CD1c-positive myeloid dendritic cell (primary cell): ENCODE measurements at regions not wholly inside any gene's neighbourhood (a gene's known extent, or its start where the extent isn't known, plus 50 kb on each side); places are given as distances from the start of the nearest gene placed in this dataset.
"Not testable (repeated sequence)": the region's sequence is repeated elsewhere in the genome, so short reads cannot be mapped to it uniquely, and the experiment has no call there.

Experiments
- DNase-seq: peaks from one replicate; pipeline ENCODE4 v3.0.0-alpha.2; 2016; ENCODE audit errors: extremely low spot score

DNA sequence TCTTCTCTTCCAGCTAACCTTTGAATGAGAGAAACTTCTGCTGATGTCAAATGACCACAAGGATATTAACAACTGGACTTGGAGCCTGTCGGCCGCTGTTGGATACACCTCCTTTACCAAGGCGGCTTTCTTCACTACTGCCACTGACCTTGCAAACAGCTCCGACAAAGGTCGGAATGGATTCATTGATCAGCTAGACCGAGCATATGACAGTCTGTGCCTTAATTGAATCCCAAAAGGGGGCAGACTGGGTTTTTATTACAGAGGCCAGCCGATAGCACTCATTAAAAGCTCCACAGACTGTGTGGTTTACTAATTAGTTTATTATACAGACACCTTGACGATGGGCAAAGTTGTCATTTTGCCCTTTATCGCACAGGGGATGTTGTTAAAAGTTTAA, 394.5 kb downstream of the RERGL start:
- no peak for DNase-seq

DNA sequence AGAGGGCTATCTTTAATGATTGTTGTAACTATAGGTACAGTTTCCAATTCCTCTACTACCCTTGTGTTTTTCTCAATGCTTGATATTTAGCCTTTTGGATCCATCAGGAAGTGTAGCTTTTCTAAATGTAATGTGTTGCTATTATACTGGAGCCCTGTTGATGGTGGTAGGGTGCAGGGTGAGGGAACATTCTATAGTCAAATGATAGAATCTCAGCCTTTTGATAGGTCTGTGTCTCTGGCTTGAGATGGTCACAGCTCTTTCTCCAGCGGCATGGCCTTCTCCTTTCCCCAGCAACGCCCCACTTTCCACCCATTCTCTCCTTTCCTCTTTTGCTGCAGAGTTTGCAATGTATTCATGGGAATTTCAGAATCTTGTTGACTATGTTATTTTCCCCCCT, 398.6 kb downstream of the RERGL start:
- DNase-seq = no peak

DNA sequence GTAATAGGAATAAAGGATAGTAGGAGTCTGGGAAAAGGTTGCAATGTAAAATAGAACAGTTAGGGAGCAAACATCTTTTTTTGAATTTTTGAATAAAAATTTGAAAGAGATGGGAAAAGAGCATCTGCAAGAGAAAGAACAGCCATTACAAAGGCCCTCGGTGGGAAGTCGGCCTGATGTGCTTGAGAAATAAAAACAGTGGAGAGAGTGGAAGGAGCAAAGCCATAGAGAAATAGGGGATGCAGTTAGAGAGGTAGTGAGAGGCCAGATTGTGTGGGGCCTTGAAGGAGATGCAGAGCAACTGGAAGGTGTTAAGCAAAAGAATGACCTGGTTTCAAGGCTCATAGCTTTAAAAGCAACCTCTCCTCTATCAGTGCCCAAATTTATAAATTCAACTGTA, 409.8 kb downstream of the RERGL start:
- DNase-seq = no peak

DNA sequence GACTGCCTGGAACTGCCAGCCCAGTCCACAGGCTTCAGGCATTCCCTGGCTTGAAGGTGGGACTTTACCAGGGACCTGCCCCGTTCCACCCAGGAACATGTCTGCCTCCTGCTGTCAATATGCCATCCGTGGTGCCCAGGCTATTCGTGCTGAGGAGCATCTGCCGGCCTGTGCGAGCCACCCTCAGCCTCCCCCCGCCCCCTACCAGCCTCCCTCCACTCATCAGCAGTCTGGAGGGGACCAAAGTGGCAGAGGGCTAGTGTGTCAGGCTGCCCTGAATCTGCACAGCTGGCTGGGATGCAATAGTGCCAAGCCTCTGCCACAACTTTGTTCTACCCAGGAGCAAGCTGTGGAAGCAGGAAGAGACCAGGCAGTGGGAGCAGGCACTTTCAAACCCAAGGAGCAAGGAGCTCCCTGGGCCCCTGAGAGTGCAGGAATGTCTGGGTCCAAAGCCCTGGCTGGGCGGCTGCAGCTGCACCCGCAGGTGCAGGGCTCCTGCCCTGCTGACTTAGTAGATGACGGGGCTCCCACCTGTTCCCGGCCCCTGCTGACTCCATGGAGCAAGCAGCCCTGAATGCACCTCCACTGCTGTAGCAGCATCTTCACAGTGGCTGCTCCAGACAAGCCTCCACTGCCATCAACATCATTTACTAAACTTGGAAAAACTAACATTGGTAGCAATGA, 423.2 kb downstream of the RERGL start:
- DNase-seq = no peak

DNA sequence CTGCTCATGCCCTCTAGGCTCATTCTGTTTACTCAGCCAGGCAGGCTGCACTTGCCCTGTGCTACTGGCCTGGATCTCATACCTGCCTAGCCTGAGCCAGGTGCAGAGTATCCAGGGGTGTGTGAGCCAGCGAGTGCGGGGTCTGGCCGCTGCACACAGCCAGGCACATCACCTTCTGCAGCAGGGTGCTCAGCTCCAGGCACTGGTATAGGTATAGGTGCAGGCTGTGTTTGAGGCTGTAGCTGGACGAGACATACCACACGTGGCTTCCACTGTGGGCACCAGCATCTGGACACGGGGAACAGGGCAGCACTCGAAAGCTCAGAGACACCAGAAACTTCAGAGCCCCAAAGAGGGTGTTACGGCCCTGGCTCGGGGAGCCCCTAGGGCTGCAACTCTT, 424.2 kb downstream of the RERGL start:
- no peak for DNase-seq

DNA sequence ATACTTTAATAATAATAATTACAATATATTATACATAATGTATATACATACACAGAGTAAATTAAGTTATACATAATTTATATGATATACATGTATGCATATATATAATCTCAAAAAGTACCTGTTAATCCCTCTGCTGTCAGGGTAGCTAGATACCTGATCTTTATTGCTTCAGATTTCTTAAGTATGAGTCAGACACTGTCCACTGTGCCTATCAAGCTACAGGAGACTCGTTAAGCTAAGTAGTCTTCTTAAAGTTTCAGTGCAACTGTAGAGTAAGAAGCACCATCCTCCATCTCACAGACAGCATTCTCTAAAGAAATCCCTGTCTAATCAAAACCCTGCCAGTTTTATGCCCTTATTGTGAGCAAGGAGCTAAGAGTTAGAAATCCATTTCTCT, 428.7 kb downstream of the RERGL start:
- no peak for DNase-seq

DNA sequence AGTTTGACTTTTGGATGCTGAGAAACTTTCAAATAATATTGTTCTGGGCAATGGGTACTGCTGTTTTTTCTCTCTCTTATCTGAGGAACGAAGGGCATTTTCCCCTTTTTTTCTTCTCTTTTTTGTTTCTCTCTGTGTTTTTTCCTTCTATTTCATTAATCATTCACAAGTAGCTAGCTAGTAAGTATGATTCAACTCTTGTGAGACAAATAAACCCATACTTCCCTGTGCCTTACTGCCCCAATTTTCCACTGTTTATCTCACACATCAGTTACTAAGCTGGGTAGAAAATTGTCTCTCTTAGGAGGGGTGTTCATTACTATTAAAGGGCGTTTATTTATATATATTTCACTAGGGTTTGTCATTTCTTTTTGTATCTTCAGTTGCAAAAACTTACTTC, 437.6 kb downstream of the RERGL start:
- no peak for DNase-seq

DNA sequence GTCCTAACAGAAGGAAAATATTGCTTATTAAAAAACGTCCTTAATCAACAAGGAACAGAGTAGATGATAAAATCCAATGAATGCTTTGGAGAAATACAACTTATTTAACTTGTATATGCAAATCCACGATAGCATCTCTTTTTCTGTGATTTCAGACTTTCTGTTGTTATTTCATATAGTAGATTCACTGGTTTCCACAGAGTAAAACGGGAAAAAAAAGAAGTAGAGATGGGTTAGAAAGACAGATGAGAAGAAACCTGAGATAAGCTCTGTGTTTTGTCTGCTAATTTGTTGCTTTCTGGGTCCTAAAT, 447.7 kb downstream of the RERGL start:
- DNase-seq = no peak

DNA sequence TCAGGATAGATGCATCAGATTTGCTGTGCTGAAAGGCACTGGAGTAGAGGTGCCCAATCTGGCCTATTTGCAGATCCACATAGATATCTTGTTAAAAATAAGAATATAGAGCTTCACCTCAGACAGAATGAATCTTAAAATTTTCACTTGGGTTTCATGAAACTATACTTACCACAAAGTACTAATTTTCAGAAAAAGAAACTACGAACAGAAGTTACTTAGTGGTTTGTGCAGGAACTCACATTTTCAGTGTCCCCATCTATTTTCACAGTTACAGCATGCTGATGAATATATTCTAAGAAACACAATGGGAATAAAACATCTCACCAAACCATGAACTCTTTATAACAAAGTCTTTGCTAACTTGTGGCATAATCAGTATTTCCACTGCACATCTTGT, 449.4 kb downstream of the RERGL start:
- DNase-seq = no peak

DNA sequence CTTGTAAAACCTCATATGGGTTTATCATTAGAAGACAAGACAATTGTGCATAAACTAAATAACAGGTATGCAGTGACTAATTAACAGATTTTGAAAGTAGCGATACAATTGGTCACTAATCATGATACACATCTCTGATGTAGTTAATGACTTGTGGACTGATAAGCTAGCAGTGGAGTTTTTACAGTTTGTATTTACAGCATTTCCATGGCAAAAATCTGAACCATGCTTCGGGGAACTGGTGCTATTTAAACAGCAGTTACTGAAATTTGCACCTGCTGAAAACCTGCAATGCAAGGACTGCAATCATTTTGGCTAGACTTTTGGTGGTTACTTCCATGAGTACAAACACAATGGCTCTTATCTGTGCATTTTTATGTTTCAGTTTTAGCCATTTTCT, 471.2 kb downstream of the RERGL start:
- no peak for DNase-seq

DNA sequence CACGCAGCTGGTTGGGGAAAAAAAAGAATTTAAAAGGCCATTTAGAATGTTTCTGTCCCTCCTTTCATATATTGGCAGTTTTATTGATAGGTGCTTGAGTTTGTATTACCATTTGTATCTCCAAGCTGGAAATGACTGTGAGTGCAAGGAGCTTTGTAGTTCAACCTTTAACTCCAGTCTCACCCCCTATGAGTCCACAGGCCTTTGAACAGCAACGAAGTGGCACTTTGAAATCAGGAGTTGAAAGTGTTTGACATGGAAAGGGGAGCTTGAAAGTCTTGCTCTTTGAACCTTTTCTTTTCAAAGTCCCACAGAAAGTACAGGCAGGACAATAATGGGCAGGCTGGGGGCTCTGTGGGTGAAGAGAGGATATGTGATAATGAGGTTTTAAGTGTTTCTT, 480.3 kb downstream of the RERGL start:
- no peak for DNase-seq

DNA sequence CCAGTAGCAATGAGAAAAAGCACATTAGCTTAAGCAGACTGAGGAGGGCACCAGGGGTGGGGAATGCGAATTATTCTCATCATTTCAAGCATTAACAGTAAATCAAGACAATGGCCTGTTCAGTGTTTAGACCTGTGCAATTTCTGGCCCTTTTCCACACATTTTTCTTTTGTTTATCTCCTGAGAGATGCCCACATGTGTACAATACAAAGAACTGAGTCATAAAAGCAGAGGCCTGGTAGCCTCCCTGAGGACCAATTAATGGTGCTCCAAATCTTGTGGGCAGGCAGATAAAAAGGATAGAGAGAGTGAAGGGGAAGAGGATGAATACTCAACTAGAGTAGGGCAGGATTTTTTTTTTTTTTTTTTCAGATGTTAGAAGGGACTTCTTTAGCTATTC, 480.8 kb downstream of the RERGL start:
- no peak for DNase-seq

DNA sequence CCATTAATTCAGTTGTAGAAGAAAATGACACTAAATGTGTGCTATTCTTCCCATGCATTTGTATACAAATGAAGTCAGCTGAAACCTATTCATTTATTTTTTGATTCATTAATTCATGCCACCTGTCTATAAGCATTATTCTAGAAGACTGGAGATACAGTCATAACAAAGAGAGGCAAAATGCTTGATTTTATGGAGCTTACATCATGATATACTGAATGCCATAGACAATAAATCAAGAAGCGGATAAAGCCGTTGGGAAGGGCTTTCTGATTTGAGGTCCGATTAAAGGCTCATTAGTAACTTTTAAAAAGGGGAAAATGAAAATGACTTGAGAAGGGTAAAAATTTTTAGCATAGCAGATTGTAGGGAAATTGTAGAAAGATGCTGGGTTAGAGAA, 494.9 kb downstream of the RERGL start:
- DNase-seq = no peak

DNA sequence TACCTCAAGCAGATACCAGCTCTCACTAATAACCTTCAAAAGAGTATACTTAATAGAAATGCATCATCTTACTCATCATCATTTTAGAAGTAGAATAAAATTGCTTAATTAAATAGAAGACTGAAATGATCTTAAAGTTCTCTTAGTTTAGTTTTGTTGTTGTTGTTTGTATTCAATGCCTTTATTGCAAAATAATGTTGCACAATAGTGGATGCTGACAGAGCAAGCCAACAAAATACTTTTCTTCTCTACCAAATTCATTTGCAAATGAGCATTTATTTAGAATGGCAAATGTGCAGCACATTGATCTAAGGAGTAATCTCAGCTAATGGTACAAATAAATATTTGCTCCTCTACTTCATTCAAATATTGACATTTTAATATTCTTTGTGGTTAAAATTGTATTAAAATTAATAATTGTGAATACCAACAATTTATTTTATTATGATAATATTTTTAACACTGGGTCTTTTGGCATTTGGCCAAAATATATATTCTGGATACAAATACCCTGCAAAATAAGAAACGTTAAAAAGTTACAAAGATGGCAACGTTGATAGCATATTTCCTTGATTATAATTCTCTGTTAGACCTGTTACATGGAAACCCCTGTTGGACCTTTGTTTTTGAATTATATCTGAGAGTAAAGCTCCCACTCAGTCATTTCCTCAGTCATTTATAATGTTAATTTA, 496.1 kb downstream of the RERGL start:
- no peak for DNase-seq

DNA sequence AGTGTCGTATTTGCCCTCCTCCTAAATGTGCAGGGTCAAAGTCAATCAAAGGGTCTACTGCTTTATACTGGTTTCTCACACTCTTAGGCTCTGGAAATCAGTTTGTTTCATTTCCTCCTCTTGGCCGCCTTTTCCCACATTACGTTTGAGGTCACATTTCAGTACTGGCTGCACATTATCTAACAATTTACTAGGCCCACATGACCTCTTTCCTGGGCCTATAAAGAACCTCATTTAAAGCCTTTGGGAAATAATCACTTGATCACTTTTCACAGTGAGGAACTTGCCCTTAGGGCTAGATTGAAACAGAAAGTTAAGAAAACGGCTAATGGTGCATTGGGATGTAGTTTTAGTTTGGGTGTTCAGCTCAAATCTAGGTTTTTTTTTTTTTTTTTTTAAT, 497.5 kb downstream of the RERGL start:
- no peak for DNase-seq

DNA sequence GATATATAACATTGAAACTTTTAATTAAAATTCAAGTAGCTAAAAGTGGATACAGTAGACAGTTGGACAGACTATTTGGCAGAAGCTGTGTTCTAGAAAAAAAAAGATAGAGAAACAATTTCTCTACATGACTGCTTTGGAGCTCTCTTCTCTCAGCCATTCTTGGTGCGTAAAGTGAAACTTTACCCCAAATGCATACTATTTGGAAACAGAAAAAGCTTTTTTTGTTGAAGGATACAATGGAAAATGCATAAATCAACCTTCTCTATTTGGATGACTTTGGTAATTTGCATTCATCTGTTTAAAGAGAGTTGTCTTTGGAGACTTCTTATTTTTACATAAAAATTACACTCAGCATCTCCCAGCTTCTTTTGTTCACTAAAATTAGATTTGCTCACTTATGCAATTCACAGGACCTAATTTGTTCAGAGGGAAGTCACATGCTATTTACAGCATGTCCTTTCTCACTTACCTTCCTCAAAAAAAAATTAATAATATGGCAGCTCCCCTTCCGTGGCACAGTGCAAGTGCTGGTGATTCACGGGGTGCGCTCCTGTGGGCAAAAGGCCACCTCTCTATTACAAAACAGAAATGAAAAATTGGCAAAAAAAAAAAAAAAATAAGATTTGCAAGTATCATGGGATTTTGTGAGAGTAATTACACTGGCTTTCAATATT, 498.9 kb downstream of the RERGL start:
- DNase-seq = no peak

DNA sequence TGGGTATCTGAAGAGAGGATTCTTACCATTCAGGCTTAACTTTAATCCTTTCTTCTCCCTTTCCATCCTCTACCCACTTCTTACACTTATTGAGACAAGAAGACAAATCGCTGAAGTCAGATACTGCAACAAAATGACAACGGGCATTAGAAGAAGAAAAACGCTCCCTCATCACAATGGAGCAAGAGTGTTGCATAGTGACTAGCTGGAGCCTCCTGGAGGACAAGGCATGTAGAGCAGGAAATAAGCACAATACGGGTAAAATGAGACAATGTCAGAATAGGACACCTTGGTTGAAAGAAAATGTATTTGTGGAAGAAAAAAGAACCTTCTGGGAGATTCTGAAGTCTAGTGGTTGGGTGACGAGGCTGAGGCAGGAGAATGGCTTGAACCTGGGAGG, 501.0 kb downstream of the RERGL start:
- DNase-seq = no peak

DNA sequence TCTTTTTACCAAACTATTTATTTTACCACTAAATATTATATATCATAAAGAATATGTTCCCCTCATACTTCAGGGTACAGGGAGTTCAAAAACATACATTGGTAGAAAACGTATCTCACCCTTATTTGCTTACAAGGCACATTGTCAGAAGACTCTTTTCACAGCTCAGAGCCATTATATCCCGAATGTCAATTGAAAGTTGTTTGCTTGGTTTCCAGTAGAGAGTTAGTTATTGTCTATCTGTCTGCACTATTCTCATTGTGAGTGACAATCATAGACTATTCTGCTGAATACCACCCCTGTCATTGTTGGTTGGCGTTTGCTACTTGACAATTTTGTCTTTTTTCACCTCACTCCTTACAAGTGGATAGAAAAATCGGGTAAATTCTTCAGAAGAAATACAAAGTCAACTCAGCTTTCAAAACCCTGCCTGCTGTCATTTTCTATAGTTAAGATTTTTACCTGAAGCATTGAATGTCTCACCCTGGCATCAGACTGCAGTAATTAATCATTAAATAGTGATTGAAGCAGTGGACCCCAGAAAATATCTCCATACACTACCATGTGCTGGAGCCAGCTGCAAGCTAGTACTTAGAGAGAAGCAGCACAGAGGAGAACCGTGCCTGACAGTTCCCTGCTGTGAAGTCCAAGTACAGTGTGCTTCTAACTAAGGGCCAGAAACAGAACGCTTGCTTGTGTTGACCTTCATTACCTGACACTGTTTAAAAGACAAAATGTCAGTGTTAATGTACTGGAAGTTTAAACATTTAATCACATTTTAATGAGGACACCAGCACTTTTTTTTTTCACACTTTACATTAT, 510.6 kb downstream of the RERGL start:
- no peak for DNase-seq

DNA sequence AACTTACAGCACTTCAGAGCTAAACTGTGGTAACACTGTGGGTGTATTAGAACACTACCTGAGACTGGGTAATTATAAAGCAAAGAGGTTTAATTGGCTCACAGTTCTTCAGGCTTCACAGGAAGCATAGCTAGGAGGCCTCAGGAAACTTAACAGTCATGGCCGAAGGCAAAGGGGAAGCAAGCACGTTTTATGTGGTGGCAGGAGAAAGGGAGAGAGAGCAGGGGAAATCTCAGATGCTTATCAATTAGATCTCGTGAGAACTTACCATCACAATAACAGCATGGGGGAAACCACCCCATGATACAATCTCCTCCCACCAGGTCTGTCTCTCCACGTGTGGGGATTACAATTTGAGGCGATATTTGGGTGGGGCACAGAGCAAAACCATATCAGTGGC, 512.6 kb downstream of the RERGL start:
- no peak for DNase-seq

DNA sequence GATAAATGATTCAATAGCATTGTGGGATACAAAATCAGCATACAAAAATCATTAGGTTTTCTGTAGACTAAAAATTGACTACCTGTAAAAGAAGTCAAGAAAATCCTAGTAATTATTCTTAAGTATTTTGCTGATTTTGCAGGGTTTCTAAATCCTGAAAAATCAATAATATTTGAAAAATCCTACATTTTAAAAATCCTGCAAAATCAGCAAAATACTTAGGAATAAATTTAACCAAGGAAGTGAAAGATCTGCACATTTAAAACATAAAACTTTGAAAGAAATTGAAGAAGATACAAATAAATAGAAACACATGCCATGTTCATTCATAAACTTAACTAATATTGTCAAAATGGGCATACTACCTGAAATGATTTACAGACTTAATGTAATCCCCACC, 517.7 kb downstream of the RERGL start:
- no peak for DNase-seq

DNA sequence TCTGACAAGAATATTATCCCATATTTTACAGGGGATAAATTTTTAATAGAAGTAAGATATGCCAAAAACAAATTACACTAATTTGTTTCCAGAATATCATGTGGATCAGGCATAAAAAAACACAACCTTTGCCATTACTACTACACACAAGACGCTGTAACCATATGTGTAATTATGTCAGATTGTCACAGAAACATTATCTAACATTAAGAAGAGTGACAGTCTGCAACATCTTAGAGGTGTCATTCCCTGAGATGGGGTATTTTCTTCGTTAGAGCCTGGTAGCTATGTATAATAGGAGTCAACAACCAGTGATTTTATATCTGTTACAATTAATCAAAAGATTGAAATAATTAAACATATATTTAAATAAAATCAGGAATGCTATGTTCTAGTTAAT, 518.9 kb downstream of the RERGL start:
- DNase-seq = no peak

DNA sequence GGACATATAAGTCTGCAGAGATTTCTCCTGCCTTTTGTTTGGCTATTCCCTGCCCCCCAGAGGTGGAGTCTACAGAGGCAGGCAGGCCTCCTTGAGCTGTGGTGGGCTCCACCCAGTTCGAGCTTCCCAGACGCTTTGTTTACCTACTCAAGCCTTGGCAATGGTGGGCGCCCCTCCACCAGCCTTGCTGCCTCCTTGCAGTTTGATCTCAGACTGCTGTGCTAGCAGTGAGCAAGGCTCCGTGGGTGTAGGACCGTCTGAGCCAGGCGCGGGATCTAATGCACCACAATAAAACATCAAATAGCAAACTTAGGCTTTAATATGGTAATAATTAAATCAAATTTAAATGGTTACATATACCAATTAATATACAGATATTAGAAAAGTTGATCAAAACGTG, 525.4 kb downstream of the RERGL start:
- DNase-seq = not testable (repeated sequence)

DNA sequence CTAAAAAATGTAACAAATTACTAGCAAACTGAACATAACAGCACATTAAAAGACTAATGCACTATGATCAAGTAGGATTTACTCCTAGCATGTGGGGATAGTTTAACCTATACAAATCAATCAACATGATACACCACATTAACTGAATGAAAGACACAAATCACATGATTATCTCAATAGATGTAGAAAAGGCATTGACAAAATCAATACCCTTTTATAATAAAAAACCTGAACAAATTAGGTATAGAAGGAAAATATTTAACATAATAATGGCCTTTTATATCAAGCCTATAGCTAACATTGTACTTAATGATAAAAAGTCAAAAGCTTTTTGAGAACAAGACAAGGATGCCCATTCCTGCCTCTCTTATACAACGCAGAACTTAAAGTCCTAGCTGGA, 540.0 kb downstream of the RERGL start:
- no peak for DNase-seq
